Prostate gland (tissue), 2 donors: ENCODE measurements at regions not wholly inside any gene's neighbourhood (a gene's known extent, or its start where the extent isn't known, plus 50 kb on each side); places are given as distances from the start of the nearest gene placed in this dataset.

ENCODE experiments used
- CTCF ChIP-seq, 4 experiments: fragments of 200-600 bp in 2 of 4; fragments of 450-650 bp in 2 of 4; sonication (generic) in 2 of 4; IDR thresholded peaks; 1 replicate in 3 of 4; 2 replicates in 1 of 4; pipeline ENCODE4 v1.5.1; 2016 to 2019; ENCODE audit warnings: antibody characterized with exemption in 4 of 4, mild to moderate bottlenecking in 2 of 4, moderate library complexity in 2 of 4
- POLR2A ChIP-seq: fragments of 450-650 bp; IDR thresholded peaks from one replicate; pipeline ENCODE4 v1.6.1; 2016; ENCODE audit warnings: antibody characterized with exemption, mild to moderate bottlenecking
- POLR2AphosphoS5 ChIP-seq: sonication (generic); formaldehyde crosslinking; IDR thresholded peaks from one replicate; pipeline ENCODE4 v1.6.1; 2017; ENCODE audit warnings: antibody characterized with exemption

GRCh38 chr2:175567435-175568061 is 386.0 kb upstream of the ATP5MC3 start:
- no peak for TF ChIP-seq POLR2A
- TF ChIP-seq CTCF (IDR thresholded peaks at IDR 0.05) = no peak
- no peak for TF ChIP-seq POLR2AphosphoS5
